GM18505 (cell line): ENCODE measurements at regions not wholly inside any gene's neighbourhood (a gene's known extent, or its start where the extent isn't known, plus 50 kb on each side); places are given as distances from the start of the nearest gene placed in this dataset.

Source experiments
- ATAC-seq: cut with Tn5 transposase; IDR thresholded peaks from one replicate; pipeline ENCODE4 v1.9.1; 2021; ENCODE audit not compliant: unreplicated experiment
- POLR2A ChIP-seq: IDR thresholded peaks from 4 replicates; pipeline ENCODE4 v1.6.1; 2011; ENCODE audit warnings: borderline replicate concordance; ENCODE audit not compliant: insufficient read depth, insufficient read length; ENCODE audit errors: extremely low read depth

DNA sequence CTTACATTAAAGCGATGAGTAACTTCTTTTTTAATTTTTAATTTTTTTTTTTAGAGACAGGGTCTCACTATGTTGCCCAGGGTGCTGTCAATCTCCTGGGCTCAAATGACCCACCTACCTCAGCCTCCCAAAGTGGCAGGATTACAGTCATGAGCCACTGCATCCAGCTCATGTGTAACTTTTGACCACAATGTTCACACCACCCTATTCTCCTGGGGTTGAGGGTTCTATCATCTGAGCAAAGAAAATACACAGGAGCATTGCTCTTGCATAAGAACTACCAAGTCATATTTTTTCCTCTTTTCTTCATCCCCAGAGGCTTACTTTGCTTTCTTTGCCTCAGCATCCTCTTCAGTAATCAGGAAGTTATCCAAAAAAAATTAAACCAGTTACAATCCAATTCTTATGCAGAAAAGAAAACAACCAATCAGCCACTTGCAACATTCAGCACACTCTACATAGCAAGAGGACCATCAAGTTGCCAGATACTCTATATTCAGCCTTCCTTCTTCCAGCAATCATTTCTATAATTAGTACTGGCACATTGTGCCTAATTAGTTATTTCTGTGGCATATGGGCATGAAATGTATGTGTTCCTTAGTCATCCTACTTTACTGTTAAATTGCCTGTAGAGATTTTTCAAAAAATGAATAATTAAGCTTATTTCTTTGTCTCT is 345.6 kb downstream of the AKAIN1 start:
- TF ChIP-seq POLR2A = no peak
- no peak for ATAC-seq

- TF ChIP-seq POLR2A = no peak
- no peak for ATAC-seq
Measured at GRCh38 chr18:4847056-4847455, 350.0 kb downstream of the AKAIN1 start.

- no peak for ATAC-seq
- no peak for TF ChIP-seq POLR2A
Measured at GRCh38 chr18:4844320-4844719, 352.7 kb downstream of the AKAIN1 start.

GRCh38 chr18:4843771-4844170 is 353.3 kb downstream of the AKAIN1 start:
- ATAC-seq = no peak
- no peak for TF ChIP-seq POLR2A

- no peak for TF ChIP-seq POLR2A
- no peak for ATAC-seq
Measured at GRCh38 chr18:4842751-4843150, 354.3 kb downstream of the AKAIN1 start.

GRCh38 chr18:4842287-4842686 is 354.8 kb downstream of the AKAIN1 start:
- no peak for ATAC-seq
- TF ChIP-seq POLR2A = no peak

DNA sequence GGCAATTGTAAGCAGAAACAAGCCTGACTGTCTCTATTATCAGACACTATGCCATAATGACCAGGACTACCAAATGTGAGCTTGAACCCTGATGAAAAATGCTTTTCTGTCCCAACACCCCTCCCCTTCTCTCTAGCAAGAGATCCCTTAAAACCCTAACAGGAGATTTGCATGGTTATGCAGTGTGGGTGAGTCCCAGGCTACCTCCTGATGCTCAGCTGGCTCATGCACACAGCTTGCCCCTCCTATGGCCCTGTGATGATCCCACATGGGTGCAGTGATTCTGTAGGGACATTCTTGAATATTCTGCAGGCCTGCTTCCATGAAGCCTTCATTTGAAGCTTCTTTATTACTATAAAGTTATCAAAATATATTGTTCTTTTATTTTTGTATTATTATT is 357.4 kb downstream of the AKAIN1 start:
- ATAC-seq = no peak
- no peak for TF ChIP-seq POLR2A

- TF ChIP-seq POLR2A = no peak
- ATAC-seq = no peak
Measured at GRCh38 chr18:4836141-4836540, 360.9 kb downstream of the AKAIN1 start.

GRCh38 chr18:4831791-4832375 is 365.2 kb downstream of the AKAIN1 start:
- no peak for ATAC-seq
- no peak for TF ChIP-seq POLR2A

- ATAC-seq = no peak
- TF ChIP-seq POLR2A = no peak
Measured at GRCh38 chr18:4831127-4831526, 365.9 kb downstream of the AKAIN1 start.

DNA sequence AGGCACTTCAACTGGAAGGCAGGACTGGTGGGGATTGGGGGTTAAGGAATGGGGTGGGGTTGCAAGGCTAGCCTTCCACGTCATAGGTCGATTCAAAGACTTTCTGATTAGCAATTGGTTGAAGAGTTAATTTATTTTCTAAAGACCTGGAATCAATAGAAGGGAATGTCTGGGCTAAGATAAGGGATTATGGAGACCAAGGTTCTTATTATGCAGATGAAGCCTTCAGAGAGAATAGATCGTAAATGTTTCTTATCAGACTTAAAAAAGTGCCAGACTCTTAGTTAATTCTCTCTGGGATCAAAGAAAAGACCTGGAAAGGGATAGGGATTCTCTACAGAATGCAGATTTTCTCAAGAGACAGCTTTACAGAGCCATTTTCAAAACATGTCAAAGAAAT is 368.0 kb upstream of the DLGAP1 start:
- TF ChIP-seq POLR2A = no peak
- no peak for ATAC-seq

- no peak for ATAC-seq
Measured at GRCh38 chr18:4821801-4822200, 366.7 kb upstream of the DLGAP1 start.

GRCh38 chr18:4817665-4818064 is 362.6 kb upstream of the DLGAP1 start:
- TF ChIP-seq POLR2A = no peak
- ATAC-seq = no peak

More at GRCh38 chr18:4821801-4822200, 366.7 kb upstream of the DLGAP1 start:
- TF ChIP-seq POLR2A = no peak

- no peak for ATAC-seq
- no peak for TF ChIP-seq POLR2A
Measured at GRCh38 chr18:4813708-4814107, 358.6 kb upstream of the DLGAP1 start.
